DMS153 treated with DMSO at 0.1 percent for 48 hours (cell line): ENCODE measurements at regions not wholly inside any gene's neighbourhood (a gene's known extent, or its start where the extent isn't known, plus 50 kb on each side); places are given as distances from the start of the nearest gene placed in this dataset.

Experiments
- DNase-seq: peaks from one replicate; lab custom pipeline; 2025; ENCODE audit not compliant: unreplicated experiment; lab: John Stamatoyannopoulos, UW

DNA sequence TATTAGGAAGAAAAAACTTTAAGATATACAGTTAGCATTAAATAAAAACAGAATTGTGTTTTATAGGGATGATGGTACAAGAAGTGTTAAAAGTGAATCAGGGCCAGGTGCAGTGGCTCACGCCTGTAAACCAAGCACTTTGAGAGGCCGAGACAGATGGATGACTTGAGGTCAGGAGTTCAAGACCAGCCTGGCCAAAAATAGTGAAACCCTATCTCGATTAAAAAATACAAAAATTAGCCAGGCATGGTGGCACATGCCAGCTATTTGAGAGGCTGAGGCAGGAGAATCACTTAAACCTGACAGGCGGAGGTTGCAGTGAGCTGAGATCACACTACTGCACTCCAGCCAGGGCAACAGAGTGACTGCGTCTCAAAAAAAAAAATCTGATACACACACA is 282.9 kb upstream of the ATP10B start:
- no peak for DNase-seq

DNA sequence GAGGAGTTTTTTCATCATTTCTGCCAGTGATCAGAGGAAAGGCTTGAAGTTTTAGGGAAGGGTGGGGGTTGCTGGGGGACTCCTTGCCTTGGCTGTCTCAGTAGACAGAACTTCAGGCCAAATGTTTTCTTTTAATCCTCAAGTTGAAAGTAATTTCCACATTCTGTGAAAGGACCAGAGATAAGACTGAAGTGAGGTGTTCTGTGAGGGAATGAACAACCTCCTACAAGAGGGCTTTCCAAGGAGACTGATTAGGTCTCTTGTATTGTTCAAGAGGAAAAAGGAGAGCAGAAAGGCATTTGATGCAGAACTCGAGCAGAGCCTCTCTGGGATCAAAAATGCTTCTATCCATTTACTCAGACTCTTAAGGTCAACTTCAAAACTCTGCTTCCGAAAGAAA is 282.1 kb upstream of the ATP10B start:
- no peak for DNase-seq

DNA sequence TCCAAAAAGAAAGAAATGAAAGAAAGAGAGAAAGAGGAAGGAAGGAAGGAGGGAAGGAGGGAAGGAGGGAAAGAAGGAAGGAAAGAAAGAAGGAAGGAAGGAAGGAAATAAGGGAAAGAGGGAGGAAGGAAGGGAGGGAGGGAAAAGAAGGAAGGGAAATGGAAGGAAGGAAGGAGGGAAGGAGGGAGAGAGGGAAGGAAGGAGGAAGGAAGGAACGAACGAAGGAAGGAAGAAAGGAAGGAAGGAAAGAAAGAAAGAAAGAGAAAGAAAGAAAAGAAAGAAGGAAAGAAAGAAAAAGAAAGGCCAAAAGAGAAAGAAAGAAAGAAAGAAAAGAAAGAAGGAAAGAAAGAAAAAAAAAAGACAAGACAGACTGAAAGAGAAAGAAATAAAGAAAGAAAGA is 263.9 kb upstream of the ATP10B start:
- DNase-seq: no peak

GRCh38 chr5:161112371-161112770 is 260.4 kb upstream of the ATP10B start:
- no peak for DNase-seq

DNA sequence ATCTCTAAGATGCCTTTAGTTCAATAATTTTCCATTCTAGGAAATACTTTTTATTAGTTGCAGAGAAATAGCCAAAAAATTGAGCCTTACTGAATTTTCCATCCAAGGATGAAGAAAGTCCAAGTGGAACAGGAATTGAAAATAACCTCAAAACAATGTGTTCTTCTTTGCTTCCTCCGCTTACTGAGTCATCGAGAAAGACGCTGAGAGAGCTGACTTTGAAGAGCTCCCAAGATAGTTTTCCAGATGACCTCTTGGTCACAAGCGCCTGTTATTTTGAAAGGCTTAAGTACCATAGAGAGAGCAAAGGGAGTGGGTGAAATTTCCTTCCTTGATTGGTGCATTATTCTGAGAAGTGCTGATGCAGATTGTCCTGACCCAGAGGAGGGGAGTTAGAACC is 253.5 kb upstream of the ATP10B start:
- DNase-seq: no peak

DNA sequence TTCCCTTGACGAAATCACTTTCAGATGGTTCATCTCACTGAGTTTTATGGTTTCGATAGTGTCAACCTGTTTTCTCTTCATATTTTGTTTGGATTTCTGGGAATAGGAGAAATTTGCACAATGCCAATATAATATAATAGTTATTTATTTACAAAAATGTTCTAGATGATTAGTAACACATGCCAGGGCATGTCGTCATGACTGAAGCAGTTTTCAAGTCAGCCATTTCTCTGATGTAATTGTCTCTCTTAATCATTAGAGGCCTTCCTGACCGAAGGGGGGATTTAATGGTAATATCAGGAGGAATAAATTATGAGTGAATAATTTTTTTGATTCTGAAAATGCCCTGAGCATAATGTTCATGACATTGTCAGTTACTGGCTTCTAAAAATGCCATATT is 246.5 kb upstream of the ATP10B start:
- DNase-seq: no peak

DNA sequence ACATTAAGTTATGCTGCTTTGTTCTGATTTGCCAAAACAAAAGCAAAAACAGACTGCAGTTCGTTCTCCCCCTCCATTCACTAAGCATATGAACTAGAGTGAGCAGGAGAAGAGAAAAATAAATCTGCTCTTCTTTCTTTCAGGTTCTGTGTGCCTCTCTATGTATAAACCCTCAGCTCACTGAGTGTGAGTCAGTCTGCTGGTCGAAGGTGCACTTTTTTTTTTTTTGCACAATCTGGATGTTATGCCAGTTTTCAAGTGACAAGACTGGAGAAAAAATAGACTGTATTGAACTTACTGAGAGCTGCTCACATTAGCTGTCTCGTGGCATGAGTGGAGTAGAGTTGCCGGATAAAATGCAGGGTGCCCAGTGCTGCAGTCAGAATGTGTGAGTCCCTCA is 244.6 kb upstream of the ATP10B start:
- DNase-seq: no peak

DNA sequence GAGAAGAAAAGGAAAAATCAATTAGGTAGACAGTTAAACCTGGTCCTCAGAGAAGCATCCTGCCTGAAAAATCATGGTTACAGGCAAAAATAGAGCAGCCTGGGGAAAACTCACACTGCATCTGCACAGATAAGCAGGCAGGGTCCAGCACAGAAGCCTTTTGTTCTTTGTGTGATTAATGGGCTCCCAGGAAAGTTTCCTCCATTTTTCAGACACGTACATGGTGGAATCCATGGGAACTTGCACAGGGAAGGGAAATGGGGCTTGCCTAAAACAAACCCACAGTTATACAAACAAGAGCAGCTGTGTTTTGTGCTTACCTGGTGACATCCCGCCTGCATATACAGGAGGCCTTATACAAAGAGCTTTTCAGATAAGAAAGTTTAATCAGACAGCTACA is 243.9 kb upstream of the ATP10B start:
- no peak for DNase-seq

GRCh38 chr5:161094411-161094810 is 242.4 kb upstream of the ATP10B start:
- DNase-seq: no peak

GRCh38 chr5:161093100-161093499 is 241.1 kb upstream of the ATP10B start:
- DNase-seq: no peak

- no peak for DNase-seq
Observed at GRCh38 chr5:161089569-161089968, 237.6 kb upstream of the ATP10B start.

- no peak for DNase-seq
Observed at GRCh38 chr5:161086461-161086860, 234.4 kb upstream of the ATP10B start.

GRCh38 chr5:161085056-161085455 is 233.0 kb upstream of the ATP10B start:
- no peak for DNase-seq

- no peak for DNase-seq
Observed at GRCh38 chr5:161084115-161084514, 232.1 kb upstream of the ATP10B start.

DNA sequence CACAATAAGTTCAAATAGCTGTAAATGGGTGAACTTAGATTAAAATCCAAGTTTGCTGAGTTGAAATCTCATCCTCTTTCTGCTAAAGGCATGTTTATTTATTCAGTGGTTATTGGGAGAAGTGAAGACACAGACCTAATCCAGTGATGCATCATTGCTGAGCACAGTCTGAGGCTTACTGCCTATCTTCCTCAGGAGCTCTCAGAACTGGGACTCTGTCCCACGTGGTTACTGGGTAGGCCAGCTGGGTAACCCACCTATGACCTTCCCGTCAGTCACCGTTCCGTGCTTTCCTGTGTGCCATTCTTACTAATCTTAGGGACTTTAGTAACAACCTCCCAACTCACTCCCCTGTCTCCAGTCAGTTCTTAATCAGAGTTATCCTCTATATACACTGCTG is 226.8 kb upstream of the ATP10B start:
- no peak for DNase-seq

DNA sequence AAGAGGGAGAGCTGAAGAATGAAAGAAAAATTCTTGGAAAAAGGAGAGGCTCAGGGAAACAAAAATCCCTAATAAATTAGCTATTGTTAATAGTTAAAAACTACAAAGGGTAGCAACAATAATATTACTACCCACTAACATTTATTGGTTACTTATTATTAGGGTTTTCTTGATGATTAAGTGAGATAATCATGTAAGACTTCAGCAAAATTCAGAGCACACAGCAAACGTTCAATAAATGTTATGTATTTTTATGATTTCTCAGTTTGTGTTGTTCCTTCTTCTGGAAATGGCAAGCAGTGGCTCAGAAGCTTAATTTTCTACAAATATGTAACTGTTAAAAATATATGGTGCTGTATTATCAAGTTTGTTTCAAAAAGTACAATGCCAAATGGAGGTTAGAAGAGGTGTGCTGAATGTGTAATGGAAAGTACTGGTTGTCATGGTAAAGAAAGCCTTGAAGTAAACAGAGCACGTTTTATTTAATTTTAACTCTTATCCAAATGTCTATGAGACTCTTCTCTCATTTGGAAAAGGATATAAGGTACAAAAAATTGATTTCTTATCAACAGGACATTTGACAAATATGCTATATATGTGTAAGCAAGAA is 226.0 kb upstream of the ATP10B start:
- DNase-seq: no peak

DNA sequence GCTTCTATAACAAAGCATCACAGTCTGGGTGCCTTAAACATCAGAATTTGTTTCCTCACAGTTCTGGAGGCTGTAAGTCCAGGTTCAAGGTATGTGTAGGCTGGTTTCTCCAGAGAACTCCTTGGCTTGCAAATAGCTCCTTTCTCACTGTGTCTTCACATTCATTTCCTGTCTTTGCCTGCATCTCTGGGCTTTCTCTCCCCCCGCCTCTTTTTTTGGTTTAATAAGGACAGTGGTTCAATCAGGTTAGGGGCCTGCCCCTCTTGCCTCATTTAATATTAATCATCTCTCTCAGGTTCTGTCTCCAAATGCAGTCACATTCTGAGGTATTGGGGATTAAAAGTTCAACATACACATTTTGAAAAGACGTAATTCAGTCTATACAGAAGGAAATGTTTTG is 225.5 kb upstream of the ATP10B start:
- DNase-seq: no peak

- no peak for DNase-seq
Observed at GRCh38 chr5:161064781-161065180, 212.8 kb upstream of the ATP10B start.

DNA sequence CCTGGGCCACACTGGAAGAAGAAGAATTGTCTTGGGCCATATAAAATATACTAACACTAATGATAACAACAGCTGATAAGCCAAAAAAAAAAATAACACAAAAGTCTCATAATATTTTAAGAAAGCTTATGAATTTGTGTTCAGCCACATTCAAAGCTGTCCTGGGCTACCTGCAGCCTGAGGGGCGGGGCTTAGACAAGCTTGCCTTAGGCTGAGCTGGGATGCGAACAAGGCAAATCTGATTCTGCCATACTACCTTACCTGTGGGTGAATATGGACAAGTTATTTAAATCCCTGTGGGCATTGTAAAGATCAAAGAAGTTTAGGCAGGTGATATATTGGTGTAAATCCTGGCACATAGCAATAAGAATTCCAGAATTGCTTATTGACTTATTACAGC is 212.3 kb upstream of the ATP10B start:
- DNase-seq: no peak

DNA sequence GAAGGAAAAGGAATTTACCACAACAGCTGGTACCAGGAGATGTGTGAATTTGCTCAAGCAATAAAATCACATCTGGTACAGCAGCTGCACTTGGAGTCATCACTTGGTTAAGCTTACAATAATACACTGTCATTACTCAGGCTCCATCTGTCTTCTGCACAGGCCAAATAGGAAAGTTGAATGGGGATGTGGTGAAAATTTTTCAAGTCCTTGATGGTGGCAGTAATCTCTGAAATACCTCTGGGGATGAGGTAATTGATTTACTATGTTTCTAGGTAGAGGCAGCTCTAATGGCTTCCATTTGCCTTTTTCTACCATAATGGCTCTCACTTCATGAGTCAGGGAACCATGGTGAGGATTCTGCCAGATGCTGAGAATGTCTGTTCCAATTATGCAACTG is 206.8 kb upstream of the ATP10B start:
- no peak for DNase-seq

- DNase-seq: no peak
Observed at GRCh38 chr5:161051920-161052500, 200.0 kb upstream of the ATP10B start.

DNA sequence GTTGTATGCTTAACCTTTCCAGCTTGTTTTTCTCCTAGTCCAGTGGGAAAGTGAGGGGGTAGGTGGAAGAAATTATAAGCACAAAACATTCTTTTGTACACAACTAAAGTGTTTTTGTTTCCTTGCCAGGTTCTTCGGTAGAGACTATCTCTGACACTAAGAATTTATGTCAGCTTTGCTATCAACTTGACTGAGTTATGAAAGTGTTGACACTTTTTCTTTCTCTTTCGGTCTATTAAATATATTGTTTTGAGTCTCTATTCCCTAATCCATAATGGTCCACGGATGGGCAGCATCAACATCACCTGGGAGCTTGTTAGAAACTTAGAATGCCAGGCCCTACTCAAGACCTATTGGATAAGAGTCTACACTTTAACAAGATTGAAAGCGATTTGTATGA is 195.0 kb upstream of the ATP10B start:
- DNase-seq: no peak

DNA sequence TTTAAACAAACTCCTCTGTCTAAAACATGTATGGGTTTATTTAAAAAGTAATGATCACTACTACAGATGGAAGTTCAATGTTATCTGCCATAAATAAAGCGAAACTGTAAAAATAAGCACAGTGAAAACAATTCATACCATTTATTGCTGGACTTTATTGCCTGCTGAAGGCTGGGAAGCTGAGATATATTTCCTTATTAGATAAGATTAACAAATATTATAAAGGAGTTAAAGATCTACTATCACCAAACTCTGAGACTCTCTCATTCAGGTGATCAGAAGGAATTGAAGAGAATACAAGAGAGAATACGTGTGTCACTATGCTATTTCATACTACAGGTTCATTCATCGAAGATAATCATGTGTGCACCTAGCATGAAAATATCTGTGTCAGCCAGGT is 190.9 kb upstream of the ATP10B start:
- no peak for DNase-seq
